ENCODE measurements at regions not wholly inside any gene's neighbourhood (a gene's known extent, or its start where the extent isn't known, plus 50 kb on each side); places are given as distances from the start of the nearest gene placed in this dataset.

GRCh38 chr1:68954841-68955240 is 458.0 kb upstream of the DEPDC1 start:
- intact Hi-C loops (cut with DNase I), result no loop called here
- no peaks in the 10 kb centered on the region for H3K36me3 ChIP-seq (ENCODE audit: control insufficient read depth in 2 of 3, insufficient read depth in 3 of 3, low read length in 3 of 3)
- H3K9ac ChIP-seq (ENCODE audit: low read length in 3 of 3), result no peak overlapping the region
- H3K4me3 ChIP-seq (ENCODE audit: low read length in 3 of 3), result no peak overlapping the region
- H3K27ac ChIP-seq (ENCODE audit: low read depth in 2 of 2, low read length in 2 of 2), result no peak overlapping the region
- TF ChIP-seq CTCF (IDR thresholded peaks at IDR 0.05; ENCODE audit: borderline replicate concordance, extremely low read depth, insufficient read depth), result no peak
- no peak for FAIRE-seq
- DNase-seq, result no peak
- no peaks in the 10 kb centered on the region for H3K9me3 ChIP-seq (ENCODE audit: control insufficient read depth in 2 of 3, insufficient read depth in 1 of 3, low read length in 3 of 3)
- no peaks in the 10 kb centered on the region for H3K4me1 ChIP-seq (ENCODE audit: control insufficient read depth in 2 of 3, insufficient read depth in 2 of 3, low read depth in 1 of 3, low read length in 3 of 3)
- H3K27me3 ChIP-seq (ENCODE audit: control insufficient read depth, insufficient read depth, low read length), result no peaks in the 10 kb centered on the region

GRCh38 chr1:68955424-68955823 is 458.5 kb upstream of the DEPDC1 start:
- Histone ChIP-seq H3K27ac (ENCODE audit: low read depth in 2 of 2, low read length in 2 of 2) (no peak overlapping the region), H3K27me3 (ENCODE audit: control insufficient read depth, insufficient read depth, low read length) (no peaks in the 10 kb centered on the region), H3K36me3 (ENCODE audit: control insufficient read depth in 2 of 3, insufficient read depth in 3 of 3, low read length in 3 of 3) (no peaks in the 10 kb centered on the region), H3K9me3 (ENCODE audit: control insufficient read depth in 2 of 3, insufficient read depth in 1 of 3, low read length in 3 of 3) (no peaks in the 10 kb centered on the region), H3K9ac (ENCODE audit: low read length in 3 of 3) (no peak overlapping the region), H3K4me3 (ENCODE audit: low read length in 3 of 3) (no peak overlapping the region), H3K4me1 (ENCODE audit: control insufficient read depth in 2 of 3, insufficient read depth in 2 of 3, low read depth in 1 of 3, low read length in 3 of 3) (no peaks in the 10 kb centered on the region)
- intact Hi-C loops (cut with DNase I), result no loop called here
- FAIRE-seq, result no peak
- no peak for TF ChIP-seq CTCF (IDR thresholded peaks at IDR 0.05; ENCODE audit: borderline replicate concordance, extremely low read depth, insufficient read depth)
- no peak for DNase-seq

GRCh38 chr1:68958958-68959357 is 462.1 kb upstream of the DEPDC1 start:
- no peak overlapping the region for H3K27ac ChIP-seq (ENCODE audit: low read depth in 2 of 2, low read length in 2 of 2)
- H3K9me3 ChIP-seq (ENCODE audit: control insufficient read depth in 2 of 3, insufficient read depth in 1 of 3, low read length in 3 of 3), result no peaks in the 10 kb centered on the region
- FAIRE-seq (no peak), DNase-seq (no peak)
- TF ChIP-seq CTCF (IDR thresholded peaks at IDR 0.05; ENCODE audit: borderline replicate concordance, extremely low read depth, insufficient read depth), result no peak
- intact Hi-C loops (cut with DNase I), result no loop called here
- no peak overlapping the region for H3K9ac ChIP-seq (ENCODE audit: low read length in 3 of 3)
- H3K36me3 ChIP-seq (ENCODE audit: control insufficient read depth in 2 of 3, insufficient read depth in 3 of 3, low read length in 3 of 3), result no peaks in the 10 kb centered on the region
- no peaks in the 10 kb centered on the region for H3K4me1 ChIP-seq (ENCODE audit: control insufficient read depth in 2 of 3, insufficient read depth in 2 of 3, low read depth in 1 of 3, low read length in 3 of 3)
- no peak overlapping the region for H3K4me3 ChIP-seq (ENCODE audit: low read length in 3 of 3)
- H3K27me3 ChIP-seq (ENCODE audit: control insufficient read depth, insufficient read depth, low read length), result no peaks in the 10 kb centered on the region

- TF ChIP-seq CTCF (IDR thresholded peaks at IDR 0.05; ENCODE audit: borderline replicate concordance, extremely low read depth, insufficient read depth), result no peak
- intact Hi-C loops (cut with DNase I), result no loop called here
- H3K27ac ChIP-seq (ENCODE audit: low read depth in 2 of 2, low read length in 2 of 2), result no peak overlapping the region
Measured at GRCh38 chr1:68959461-68960030, 462.7 kb upstream of the DEPDC1 start.

More at GRCh38 chr1:68959461-68960030, 462.7 kb upstream of the DEPDC1 start:
- H3K4me3 ChIP-seq (ENCODE audit: low read length in 3 of 3), result no peak overlapping the region
- no peak for FAIRE-seq
- H3K9ac ChIP-seq (ENCODE audit: low read length in 3 of 3), result no peak overlapping the region
- no peaks in the 10 kb centered on the region for H3K27me3 ChIP-seq (ENCODE audit: control insufficient read depth, insufficient read depth, low read length)
- no peak for DNase-seq
- no peaks in the 10 kb centered on the region for H3K4me1 ChIP-seq (ENCODE audit: control insufficient read depth in 2 of 3, insufficient read depth in 2 of 3, low read depth in 1 of 3, low read length in 3 of 3)
- no peaks in the 10 kb centered on the region for H3K36me3 ChIP-seq (ENCODE audit: control insufficient read depth in 2 of 3, insufficient read depth in 3 of 3, low read length in 3 of 3)
- H3K9me3 ChIP-seq (ENCODE audit: control insufficient read depth in 2 of 3, insufficient read depth in 1 of 3, low read length in 3 of 3), result no peaks in the 10 kb centered on the region

Data from kidney (tissue), 13 donors.